Fibroblast of lung (primary cell): ENCODE measurements at regions not wholly inside any gene's neighbourhood (a gene's known extent, or its start where the extent isn't known, plus 50 kb on each side); places are given as distances from the start of the nearest gene placed in this dataset.

Experiments
- DNase-seq, 2 donors: peaks; one replicate each; pipeline versions ENCODE4 v3.0.0 to v3.0.0-alpha.2; 2010; ENCODE audit warnings: low read depth in 2 of 2
- H2AFZ ChIP-seq: 2 replicates; pipeline ENCODE4 v1.5.1; 2012; ENCODE audit warnings: low read length, control low read depth, inconsistent platforms
- H3K27ac ChIP-seq: 2 replicates; pipeline ENCODE4 v1.5.1; 2011; ENCODE audit warnings: low read length, control low read depth; ENCODE audit not compliant: insufficient read depth
- H3K27me3 ChIP-seq: 2 replicates; pipeline ENCODE4 v1.5.1; 2011; ENCODE audit warnings: mild to moderate bottlenecking, low read length; ENCODE audit not compliant: control insufficient read depth, insufficient read depth
- H3K36me3 ChIP-seq: 2 replicates; pipeline ENCODE4 v1.5.1; 2011; ENCODE audit warnings: low read length; ENCODE audit not compliant: control insufficient read depth, insufficient read depth
- H3K4me1 ChIP-seq: 2 replicates; pipeline ENCODE4 v1.5.1; 2011; ENCODE audit warnings: low read length; ENCODE audit not compliant: control insufficient read depth, insufficient read depth; ENCODE audit errors: extremely low read depth
- H3K4me2 ChIP-seq: 2 replicates; pipeline ENCODE4 v1.5.1; 2011; ENCODE audit warnings: low read length, control low read depth; ENCODE audit not compliant: insufficient read depth; ENCODE audit errors: extremely low read depth
- H3K4me3 ChIP-seq, 4 experiments: fragments of 200-600 bp in 1 of 4; sonication (generic) in 1 of 4; replicated peaks in 1 of 4; 2 replicates each; pipeline ENCODE4 v1.5.1; 2011 to 2016; ENCODE audit warnings: low read length in 4 of 4, low read depth in 3 of 4, mild to moderate bottlenecking in 3 of 4, control low read depth in 2 of 4, inconsistent platforms in 1 of 4, mixed read lengths in 1 of 4; ENCODE audit not compliant: insufficient read depth in 1 of 4; ENCODE audit errors: control extremely low read depth in 1 of 4
- H3K79me2 ChIP-seq: 2 replicates; pipeline ENCODE4 v1.5.1; 2012; ENCODE audit warnings: mild to moderate bottlenecking, low read length, inconsistent platforms; ENCODE audit not compliant: control insufficient read depth, insufficient read depth
- H3K9ac ChIP-seq: 2 replicates; pipeline ENCODE4 v1.5.1; 2011; ENCODE audit warnings: mild to moderate bottlenecking, low read length, control low read depth; ENCODE audit not compliant: insufficient read depth
- H3K9me3 ChIP-seq: 2 replicates; pipeline ENCODE4 v1.5.1; 2012; ENCODE audit warnings: low read depth, low read length; ENCODE audit not compliant: control insufficient read depth, insufficient read depth
- H4K20me1 ChIP-seq: 2 replicates; pipeline ENCODE4 v1.5.1; 2011; ENCODE audit warnings: low read length; ENCODE audit not compliant: control insufficient read depth, insufficient read depth; ENCODE audit errors: extremely low read depth
- EZH2 ChIP-seq: IDR thresholded peaks from 2 replicates; pipeline ENCODE4 v1.5.1; 2012; ENCODE audit warnings: low read length, control low read depth, mild to moderate bottlenecking; ENCODE audit errors: missing control alignments
- TF ChIP-seq, protein P1 (sequence below), 2 donors: IDR thresholded peaks in 1 of 2; conservative IDR thresholded peaks in 1 of 2; 1 replicate in 1 of 2; 2 replicates in 1 of 2; pipeline ENCODE4 v1.5.1; 2011 to 2012; ENCODE audit warnings: low read length in 2 of 2, control low read depth in 1 of 2, inconsistent platforms in 1 of 2, low read depth in 1 of 2, mild to moderate bottlenecking in 1 of 2

DNA sequence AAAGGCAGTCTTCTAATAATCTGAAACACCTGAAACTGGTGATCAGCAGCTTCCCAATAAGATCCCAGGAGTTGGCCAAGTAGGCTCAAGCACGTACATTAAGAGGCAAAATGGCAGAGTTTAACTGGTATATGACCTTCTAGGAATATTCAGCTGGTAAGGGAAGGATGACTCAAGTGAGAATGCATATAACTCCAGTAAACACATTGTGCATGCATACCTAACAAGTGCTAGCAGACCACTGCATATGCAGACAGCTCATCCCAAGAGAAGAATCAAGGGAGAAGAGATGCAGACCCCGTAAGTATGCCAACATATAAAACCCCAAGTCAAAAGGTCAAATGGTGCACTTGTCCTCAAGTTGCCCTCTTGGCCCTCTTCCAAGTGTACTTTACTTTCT lies 73.0 kb upstream of the ZRANB2 start:
- H3K4me1 ChIP-seq = no peaks in the 10 kb centered on the region
- no peaks in the 10 kb centered on the region for H3K27me3 ChIP-seq
- no peaks in the 10 kb centered on the region for H4K20me1 ChIP-seq
- no peak for DNase-seq
- no peak overlapping the region for H3K27ac ChIP-seq
- no peaks in the 10 kb centered on the region for H3K79me2 ChIP-seq
- no peak overlapping the region for H3K9ac ChIP-seq
- H2AFZ ChIP-seq = no peak overlapping the region
- H3K4me3 ChIP-seq = no peak overlapping the region
- no peaks in the 10 kb centered on the region for H3K36me3 ChIP-seq
- TF ChIP-seq, protein P1, sequence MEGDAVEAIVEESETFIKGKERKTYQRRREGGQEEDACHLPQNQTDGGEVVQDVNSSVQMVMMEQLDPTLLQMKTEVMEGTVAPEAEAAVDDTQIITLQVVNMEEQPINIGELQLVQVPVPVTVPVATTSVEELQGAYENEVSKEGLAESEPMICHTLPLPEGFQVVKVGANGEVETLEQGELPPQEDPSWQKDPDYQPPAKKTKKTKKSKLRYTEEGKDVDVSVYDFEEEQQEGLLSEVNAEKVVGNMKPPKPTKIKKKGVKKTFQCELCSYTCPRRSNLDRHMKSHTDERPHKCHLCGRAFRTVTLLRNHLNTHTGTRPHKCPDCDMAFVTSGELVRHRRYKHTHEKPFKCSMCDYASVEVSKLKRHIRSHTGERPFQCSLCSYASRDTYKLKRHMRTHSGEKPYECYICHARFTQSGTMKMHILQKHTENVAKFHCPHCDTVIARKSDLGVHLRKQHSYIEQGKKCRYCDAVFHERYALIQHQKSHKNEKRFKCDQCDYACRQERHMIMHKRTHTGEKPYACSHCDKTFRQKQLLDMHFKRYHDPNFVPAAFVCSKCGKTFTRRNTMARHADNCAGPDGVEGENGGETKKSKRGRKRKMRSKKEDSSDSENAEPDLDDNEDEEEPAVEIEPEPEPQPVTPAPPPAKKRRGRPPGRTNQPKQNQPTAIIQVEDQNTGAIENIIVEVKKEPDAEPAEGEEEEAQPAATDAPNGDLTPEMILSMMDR (conservative IDR thresholded peaks at IDR 0.05 in 1 of 2, IDR thresholded peaks at IDR 0.05 in 1 of 2; ENCODE audit: low read depth in 1 of 2, low read length in 2 of 2) = no peak
- no peak for TF ChIP-seq EZH2
- no peak overlapping the region for H3K4me2 ChIP-seq
- no peaks in the 10 kb centered on the region for H3K9me3 ChIP-seq

DNA sequence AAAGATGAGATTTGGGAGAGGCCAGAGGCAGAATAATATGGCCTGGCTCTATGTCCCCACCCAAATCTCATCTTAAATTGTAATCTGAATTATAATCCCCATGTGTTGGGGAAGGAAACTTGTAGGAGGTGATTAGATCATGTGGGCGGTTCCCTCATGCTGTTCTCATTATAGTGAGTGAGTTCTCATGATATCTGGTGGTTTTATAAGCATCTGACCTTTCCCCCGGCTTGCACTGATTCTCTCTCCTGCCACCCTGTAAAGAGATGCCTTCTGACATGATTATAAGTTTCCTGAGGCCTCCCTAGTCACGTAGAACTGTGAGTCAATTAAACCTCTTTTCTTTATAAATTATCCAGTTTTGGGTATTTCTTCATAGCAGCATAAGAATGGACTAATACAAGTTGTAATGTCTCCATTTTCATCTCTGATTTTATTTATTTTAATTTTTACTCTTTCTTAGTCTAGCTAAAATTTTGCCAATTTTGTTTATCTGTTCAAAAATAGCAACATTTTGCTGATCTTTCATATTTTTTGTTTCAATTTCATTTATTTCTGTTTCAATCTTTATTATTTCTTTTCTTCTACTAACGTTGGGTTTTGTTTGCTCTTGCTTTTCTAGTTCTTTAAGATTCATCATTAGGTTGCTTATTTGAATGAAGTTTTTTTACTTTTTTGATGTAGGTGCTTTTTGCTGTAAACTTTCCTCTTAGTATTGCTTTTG lies 67.0 kb upstream of the ZRANB2 start:
- H3K4me3 ChIP-seq = no peak overlapping the region
- H3K27ac ChIP-seq = no peak overlapping the region
- TF ChIP-seq, protein P1 (conservative IDR thresholded peaks at IDR 0.05 in 1 of 2, IDR thresholded peaks at IDR 0.05 in 1 of 2; ENCODE audit: low read depth in 1 of 2, low read length in 2 of 2) = no peak
- no peak for TF ChIP-seq EZH2
- no peak overlapping the region for H3K9ac ChIP-seq
- H3K36me3 ChIP-seq = no peaks in the 10 kb centered on the region
- H3K4me2 ChIP-seq = no peak overlapping the region
- no peak for DNase-seq
- no peaks in the 10 kb centered on the region for H3K9me3 ChIP-seq
- H2AFZ ChIP-seq = no peak overlapping the region
- no peaks in the 10 kb centered on the region for H4K20me1 ChIP-seq
- H3K27me3 ChIP-seq = no peaks in the 10 kb centered on the region
- no peaks in the 10 kb centered on the region for H3K4me1 ChIP-seq
- no peaks in the 10 kb centered on the region for H3K79me2 ChIP-seq

DNA sequence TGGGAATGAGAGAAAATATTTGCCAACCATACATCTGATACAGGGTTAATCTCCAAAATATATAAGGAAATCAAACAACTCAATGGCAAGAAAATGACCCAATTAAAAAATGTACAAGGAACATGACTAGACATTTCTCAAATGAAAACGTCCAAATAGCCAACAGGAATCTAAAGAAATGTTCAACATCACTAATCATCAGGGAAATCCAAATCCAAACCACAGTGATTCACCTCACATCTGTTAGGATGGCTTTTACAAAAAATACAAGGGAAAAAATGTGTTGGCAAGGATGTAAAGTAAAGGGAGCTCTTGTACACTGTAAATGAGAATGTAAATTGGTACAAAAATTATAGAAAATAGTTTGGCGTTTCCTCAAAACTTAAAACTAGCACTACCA lies 54.7 kb upstream of the ZRANB2 start:
- Histone ChIP-seq H3K4me3 (no peak overlapping the region), H3K4me2 (no peak overlapping the region), H3K27ac (no peak overlapping the region), H3K9me3 (no peaks in the 10 kb centered on the region), H3K36me3 (no peaks in the 10 kb centered on the region), H3K79me2 (no peaks in the 10 kb centered on the region), H3K9ac (no peak overlapping the region), H3K27me3 (no peaks in the 10 kb centered on the region), H3K4me1 (no peaks in the 10 kb centered on the region), H4K20me1 (no peaks in the 10 kb centered on the region), H2AFZ (no peak overlapping the region)
- TF ChIP-seq, protein P1 (conservative IDR thresholded peaks at IDR 0.05 in 1 of 2, IDR thresholded peaks at IDR 0.05 in 1 of 2; ENCODE audit: low read depth in 1 of 2, low read length in 2 of 2) = no peak
- no peak for TF ChIP-seq EZH2
- DNase-seq = peak in 1 of 2 donors; percentile 44
